ENCODE measurements at regions not wholly inside any gene's neighbourhood (a gene's known extent, or its start where the extent isn't known, plus 50 kb on each side); places are given as distances from the start of the nearest gene placed in this dataset.

DNA sequence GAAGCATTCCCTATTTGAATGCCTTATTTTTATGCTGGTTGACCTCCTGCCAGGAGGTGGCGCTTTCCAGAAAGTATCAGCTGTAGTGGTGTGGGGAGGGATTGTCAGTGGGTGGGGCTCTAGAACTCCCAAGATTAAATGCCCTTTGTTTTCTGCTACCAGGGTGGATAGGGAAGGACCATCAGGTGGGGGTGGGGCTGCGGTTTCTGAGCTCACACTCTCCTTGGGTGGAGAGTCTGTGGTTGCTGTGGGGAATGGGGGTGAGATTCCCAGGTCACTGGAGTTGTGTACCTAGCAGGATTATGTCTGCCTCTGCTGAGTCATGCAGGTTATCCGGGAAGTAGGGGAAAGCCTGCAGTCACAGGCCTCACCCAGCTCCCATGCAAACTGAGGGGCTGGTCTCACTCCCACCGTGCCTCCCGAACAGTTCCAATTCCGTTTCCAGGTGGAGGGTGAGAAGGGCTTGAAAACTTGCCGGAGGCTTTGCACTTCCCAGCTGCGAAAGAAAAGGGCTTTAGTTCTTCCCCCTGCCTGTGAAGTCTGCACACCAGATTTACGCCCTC, 68.3 kb downstream of the ALG10B start:
- Histone ChIP-seq H3K36me3 (ENCODE audit: control insufficient read depth in 2 of 2, insufficient read depth in 1 of 2, low read length in 2 of 2) (no peaks in the 10 kb centered on the region), H3K27ac (ENCODE audit: extremely low read depth, low read depth, low read length) (no peak overlapping the region), H3K9me3 (ENCODE audit: control insufficient read depth, insufficient read depth, low read depth, low read length) (no peaks in the 10 kb centered on the region), H3K4me3 (ENCODE audit: low read depth, low read length) (no peak overlapping the region), H3K4me1 (ENCODE audit: control insufficient read depth, insufficient read depth, low read length) (no peaks in the 10 kb centered on the region)
- ChIA-PET POLR2A (no interaction called here), CTCF (interaction anchor here (0.5 to 1.7 kb wide), 6 partner anchors 11 to 888 kb away, joined by 3 to 4 read pairs (median 3); no protein-coding TSS in a partner anchor)
- TF ChIP-seq REPIN1 (tag by site-specific recombination; IDR thresholded peaks at IDR 0.05; ENCODE audit: low read depth) (no peak), GLIS1 (tag by site-specific recombination; IDR thresholded peaks at IDR 0.05) (no peak), ZEB2 (tag by site-specific recombination; IDR thresholded peaks at IDR 0.05) (no peak), ZNF76 (tag by site-specific recombination; IDR thresholded peaks at IDR 0.05; ENCODE audit: borderline replicate concordance, low read depth) (no peak), ZNF121 (tag by site-specific recombination; IDR thresholded peaks at IDR 0.05) (no peak), ZBTB17 (tag by site-specific recombination; IDR thresholded peaks at IDR 0.05) (no peak), ZNF157 (tag by site-specific recombination; IDR thresholded peaks at IDR 0.05) (no peak), HOXD13 (CRISPR knock-in tag; IDR thresholded peaks at IDR 0.05; ENCODE audit: borderline replicate concordance) (no peak), ZBTB20 (tag by site-specific recombination; IDR thresholded peaks at IDR 0.05) (no peak), ZNF707 (tag by site-specific recombination; IDR thresholded peaks at IDR 0.05) (no peak), ZNF248 (tag by site-specific recombination; IDR thresholded peaks at IDR 0.05) (no peak), ZNF777 (tag by site-specific recombination; IDR thresholded peaks at IDR 0.05; ENCODE audit: borderline replicate concordance) (no peak)
- TF ChIP-seq, protein P1, sequence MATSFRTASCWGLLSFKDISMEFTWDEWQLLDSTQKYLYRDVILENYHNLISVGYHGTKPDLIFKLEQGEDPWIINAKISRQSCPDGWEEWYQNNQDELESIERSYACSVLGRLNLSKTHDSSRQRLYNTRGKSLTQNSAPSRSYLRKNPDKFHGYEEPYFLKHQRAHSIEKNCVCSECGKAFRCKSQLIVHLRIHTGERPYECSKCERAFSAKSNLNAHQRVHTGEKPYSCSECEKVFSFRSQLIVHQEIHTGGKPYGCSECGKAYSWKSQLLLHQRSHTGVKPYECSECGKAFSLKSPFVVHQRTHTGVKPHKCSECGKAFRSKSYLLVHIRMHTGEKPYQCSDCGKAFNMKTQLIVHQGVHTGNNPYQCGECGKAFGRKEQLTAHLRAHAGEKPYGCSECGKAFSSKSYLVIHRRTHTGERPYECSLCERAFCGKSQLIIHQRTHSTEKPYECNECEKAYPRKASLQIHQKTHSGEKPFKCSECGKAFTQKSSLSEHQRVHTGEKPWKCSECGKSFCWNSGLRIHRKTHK (tag by site-specific recombination; IDR thresholded peaks at IDR 0.05) = no peak
- TF ChIP-seq, protein P2, sequence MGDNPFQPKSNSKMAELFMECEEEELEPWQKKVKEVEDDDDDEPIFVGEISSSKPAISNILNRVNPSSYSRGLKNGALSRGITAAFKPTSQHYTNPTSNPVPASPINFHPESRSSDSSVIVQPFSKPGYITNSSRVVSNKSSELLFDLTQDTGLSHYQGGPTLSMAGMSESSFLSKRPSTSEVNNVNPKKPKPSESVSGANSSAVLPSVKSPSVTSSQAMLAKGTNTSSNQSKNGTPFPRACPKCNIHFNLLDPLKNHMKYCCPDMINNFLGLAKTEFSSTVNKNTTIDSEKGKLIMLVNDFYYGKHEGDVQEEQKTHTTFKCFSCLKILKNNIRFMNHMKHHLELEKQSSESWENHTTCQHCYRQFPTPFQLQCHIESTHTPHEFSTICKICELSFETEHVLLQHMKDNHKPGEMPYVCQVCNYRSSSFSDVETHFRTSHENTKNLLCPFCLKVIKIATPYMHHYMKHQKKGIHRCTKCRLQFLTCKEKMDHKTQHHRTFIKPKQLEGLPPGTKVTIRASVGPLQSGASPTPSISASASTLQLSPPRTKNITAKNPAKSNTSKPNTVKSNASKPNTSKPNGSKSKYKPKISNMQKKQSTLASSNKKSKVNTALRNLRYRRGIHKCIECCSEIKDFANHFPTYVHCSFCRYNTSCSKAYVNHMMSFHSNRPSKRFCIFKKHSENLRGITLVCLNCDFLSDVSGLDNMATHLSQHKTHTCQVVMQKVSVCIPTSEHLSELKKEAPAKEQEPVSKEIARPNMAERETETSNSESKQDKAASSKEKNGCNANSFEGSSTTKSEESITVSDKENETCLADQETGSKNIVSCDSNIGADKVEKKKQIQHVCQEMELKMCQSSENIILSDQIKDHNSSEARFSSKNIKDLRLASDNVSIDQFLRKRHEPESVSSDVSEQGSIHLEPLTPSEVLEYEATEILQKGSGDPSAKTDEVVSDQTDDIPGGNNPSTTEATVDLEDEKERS (tag by site-specific recombination; IDR thresholded peaks at IDR 0.05) = no peak
- TF ChIP-seq, protein P3, sequence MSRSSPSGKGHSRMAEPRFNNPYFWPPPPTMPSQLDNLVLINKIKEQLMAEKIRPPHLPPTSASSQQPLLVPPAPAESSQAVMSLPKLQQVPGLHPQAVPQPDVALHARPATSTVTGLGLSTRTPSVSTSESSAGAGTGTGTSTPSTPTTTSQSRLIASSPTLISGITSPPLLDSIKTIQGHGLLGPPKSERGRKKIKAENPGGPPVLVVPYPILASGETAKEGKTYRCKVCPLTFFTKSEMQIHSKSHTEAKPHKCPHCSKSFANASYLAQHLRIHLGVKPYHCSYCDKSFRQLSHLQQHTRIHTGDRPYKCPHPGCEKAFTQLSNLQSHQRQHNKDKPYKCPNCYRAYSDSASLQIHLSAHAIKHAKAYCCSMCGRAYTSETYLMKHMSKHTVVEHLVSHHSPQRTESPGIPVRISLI (tag by site-specific recombination; IDR thresholded peaks at IDR 0.05) = no peak
- TF ChIP-seq, protein P4, sequence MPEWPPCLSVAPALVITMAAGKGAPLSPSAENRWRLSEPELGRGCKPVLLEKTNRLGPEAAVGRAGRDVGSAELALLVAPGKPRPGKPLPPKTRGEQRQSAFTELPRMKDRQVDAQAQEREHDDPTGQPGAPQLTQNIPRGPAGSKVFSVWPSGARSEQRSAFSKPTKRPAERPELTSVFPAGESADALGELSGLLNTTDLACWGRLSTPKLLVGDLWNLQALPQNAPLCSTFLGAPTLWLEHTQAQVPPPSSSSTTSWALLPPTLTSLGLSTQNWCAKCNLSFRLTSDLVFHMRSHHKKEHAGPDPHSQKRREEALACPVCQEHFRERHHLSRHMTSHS (tag by site-specific recombination; IDR thresholded peaks at IDR 0.05) = no peak
- TF ChIP-seq, protein P5, sequence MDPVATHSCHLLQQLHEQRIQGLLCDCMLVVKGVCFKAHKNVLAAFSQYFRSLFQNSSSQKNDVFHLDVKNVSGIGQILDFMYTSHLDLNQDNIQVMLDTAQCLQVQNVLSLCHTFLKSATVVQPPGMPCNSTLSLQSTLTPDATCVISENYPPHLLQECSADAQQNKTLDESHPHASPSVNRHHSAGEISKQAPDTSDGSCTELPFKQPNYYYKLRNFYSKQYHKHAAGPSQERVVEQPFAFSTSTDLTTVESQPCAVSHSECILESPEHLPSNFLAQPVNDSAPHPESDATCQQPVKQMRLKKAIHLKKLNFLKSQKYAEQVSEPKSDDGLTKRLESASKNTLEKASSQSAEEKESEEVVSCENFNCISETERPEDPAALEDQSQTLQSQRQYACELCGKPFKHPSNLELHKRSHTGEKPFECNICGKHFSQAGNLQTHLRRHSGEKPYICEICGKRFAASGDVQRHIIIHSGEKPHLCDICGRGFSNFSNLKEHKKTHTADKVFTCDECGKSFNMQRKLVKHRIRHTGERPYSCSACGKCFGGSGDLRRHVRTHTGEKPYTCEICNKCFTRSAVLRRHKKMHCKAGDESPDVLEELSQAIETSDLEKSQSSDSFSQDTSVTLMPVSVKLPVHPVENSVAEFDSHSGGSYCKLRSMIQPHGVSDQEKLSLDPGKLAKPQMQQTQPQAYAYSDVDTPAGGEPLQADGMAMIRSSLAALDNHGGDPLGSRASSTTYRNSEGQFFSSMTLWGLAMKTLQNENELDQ (tag by site-specific recombination; IDR thresholded peaks at IDR 0.05; ENCODE audit: low read depth) = no peak
- TF ChIP-seq, protein P6, sequence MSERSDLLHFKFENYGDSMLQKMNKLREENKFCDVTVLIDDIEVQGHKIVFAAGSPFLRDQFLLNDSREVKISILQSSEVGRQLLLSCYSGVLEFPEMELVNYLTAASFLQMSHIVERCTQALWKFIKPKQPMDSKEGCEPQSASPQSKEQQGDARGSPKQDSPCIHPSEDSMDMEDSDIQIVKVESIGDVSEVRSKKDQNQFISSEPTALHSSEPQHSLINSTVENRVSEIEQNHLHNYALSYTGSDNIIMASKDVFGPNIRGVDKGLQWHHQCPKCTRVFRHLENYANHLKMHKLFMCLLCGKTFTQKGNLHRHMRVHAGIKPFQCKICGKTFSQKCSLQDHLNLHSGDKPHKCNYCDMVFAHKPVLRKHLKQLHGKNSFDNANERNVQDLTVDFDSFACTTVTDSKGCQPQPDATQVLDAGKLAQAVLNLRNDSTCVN (tag by site-specific recombination; optimal IDR thresholded peaks at IDR 0.05) = no peak
- TF ChIP-seq, protein P7, sequence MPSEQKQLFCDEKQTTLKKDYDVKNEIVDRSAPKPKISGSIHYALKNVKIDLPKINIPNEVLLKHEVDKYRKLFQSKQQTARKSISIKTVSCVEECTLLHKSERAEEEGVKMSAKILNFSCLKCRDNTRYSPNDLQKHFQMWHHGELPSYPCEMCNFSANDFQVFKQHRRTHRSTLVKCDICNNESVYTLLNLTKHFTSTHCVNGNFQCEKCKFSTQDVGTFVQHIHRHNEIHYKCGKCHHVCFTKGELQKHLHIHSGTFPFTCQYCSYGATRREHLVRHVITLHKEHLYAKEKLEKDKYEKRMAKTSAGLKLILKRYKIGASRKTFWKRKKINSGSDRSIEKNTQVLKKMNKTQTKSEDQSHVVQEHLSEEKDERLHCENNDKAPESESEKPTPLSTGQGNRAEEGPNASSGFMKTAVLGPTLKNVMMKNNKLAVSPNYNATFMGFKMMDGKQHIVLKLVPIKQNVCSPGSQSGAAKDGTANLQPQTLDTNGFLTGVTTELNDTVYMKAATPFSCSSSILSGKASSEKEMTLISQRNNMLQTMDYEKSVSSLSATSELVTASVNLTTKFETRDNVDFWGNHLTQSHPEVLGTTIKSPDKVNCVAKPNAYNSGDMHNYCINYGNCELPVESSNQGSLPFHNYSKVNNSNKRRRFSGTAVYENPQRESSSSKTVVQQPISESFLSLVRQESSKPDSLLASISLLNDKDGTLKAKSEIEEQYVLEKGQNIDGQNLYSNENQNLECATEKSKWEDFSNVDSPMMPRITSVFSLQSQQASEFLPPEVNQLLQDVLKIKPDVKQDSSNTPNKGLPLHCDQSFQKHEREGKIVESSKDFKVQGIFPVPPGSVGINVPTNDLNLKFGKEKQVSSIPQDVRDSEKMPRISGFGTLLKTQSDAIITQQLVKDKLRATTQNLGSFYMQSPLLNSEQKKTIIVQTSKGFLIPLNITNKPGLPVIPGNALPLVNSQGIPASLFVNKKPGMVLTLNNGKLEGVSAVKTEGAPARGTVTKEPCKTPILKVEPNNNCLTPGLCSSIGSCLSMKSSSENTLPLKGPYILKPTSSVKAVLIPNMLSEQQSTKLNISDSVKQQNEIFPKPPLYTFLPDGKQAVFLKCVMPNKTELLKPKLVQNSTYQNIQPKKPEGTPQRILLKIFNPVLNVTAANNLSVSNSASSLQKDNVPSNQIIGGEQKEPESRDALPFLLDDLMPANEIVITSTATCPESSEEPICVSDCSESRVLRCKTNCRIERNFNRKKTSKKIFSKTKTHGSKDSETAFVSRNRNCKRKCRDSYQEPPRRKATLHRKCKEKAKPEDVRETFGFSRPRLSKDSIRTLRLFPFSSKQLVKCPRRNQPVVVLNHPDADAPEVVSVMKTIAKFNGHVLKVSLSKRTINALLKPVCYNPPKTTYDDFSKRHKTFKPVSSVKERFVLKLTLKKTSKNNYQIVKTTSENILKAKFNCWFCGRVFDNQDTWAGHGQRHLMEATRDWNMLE (tag by site-specific recombination; conservative IDR thresholded peaks at IDR 0.05; ENCODE audit: low read depth) = no peak
